IPS-NIHi7 (cell line): ENCODE measurements at regions not wholly inside any gene's neighbourhood (a gene's known extent, or its start where the extent isn't known, plus 50 kb on each side); places are given as distances from the start of the nearest gene placed in this dataset.
"Not testable (repeated sequence)": the region's sequence is repeated elsewhere in the genome, so short reads cannot be mapped to it uniquely, and the experiment has no call there.

Source experiments
- DNase-seq: peaks from one replicate; pipeline ENCODE4 v3.0.0; 2012; ENCODE audit warnings: mixed read lengths; ENCODE audit errors: extremely low spot score

DNA sequence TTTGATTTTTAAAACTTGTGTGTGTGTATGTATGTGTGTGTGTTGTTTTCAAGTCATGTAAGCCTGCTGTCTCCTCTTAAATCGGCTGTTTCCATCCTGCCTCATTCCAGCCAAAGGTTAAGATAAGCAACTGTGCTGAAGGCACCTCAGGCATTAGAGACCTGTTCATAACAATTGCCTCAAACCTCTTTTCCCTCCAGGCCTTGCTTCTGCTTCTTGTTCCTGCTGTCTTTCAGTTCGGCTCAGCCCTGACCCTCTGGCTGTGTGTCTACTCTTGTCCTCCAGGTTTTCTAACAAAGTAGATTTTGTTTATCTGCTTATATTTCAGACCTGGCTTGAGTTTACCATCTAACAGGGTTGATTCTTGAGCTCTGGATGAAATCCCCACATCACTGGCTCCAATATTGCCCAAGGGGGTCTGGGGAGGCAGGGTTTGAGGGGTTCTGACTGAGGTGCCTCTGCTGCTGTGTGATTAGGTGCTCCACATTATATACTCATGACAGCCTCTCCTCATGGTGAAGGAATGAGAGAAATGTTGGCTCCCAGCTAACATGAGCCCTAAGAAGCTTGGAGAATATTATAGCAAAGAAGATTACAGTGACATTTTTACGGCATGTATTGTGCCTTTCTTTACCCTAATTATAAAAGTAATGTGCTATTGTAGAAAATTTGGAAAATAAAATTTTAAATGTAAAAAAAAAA is 229.7 kb upstream of the PIK3R1 start:
- no peak for DNase-seq

GRCh38 chr5:67984546-67984945 is 231.0 kb upstream of the PIK3R1 start:
- DNase-seq = no peak

GRCh38 chr5:67983251-67984110 is 232.1 kb upstream of the PIK3R1 start:
- DNase-seq = no peak

DNA sequence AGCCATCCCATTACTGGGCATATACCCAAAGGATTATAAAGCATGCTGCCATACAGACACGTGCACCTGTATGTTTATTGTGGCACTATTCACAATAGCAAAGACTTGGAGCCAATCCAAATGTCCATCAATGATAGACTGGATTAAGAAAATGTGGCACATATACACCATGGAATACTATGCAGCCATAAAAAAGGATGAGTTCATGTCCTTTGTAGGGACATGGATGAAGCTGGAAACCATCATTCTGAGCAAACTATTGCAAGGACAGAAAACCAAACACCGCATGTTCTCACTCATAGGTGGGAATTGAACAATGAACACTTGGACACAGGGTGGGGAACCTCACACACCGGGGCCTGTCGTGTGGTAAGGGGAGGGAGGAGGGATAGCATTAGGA is 233.4 kb upstream of the PIK3R1 start:
- not testable (repeated sequence) for DNase-seq

GRCh38 chr5:67978171-67978570 is 237.4 kb upstream of the PIK3R1 start:
- DNase-seq = no peak

DNA sequence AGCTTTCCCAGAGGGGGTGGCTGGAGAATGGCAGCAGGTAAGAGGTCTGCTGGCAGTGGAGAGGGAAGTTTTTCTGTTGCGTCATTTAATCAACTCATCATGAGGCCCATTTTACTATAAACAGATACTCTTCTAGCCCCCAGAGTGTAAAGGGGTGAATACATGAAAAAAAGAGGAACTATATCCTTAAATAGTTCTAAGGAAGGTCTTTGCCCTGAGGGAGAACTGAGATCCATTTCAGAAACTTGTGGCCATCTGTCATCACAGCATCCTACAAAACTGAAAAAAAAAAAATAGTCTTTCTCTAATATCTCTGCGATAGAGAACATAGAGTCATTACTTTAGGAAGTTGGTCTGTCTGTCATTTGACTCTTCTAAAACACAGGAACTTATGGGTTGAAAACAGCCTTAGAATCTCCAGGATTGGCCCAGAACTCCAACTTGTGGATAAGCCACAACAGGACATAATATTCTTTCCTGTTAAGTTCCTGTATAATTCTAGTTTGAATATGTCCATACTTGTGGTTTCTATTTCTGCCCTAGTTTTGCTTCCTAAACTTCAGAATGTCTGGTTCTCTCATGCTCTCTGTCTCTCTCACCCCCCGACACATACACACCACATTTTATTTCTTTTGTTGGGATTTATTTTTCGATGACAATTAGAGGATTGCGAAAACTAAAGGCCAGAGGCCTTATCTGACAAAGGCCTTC is 238.5 kb upstream of the PIK3R1 start:
- DNase-seq = no peak

DNA sequence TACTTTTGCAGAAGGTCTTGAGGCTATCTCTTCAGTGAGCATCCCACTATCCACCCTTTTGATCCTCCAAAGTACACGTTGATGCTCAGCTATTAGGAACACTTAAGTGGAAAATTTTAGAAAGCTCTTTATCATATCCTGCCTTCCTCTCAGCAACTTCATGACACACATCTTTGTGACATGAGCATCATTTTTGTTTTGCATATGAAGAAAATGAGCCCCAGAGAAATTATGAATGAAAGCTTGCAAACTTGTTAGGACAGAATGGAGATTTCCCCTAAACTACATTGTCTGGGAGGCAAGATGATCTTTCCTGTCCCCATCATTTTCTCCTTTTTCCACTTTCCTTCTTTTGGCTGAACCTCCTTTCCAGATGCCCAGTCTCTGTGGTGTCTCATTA is 239.4 kb upstream of the PIK3R1 start:
- DNase-seq = no peak

- DNase-seq = no peak
Measured at GRCh38 chr5:67974471-67974870, 241.1 kb upstream of the PIK3R1 start.

DNA sequence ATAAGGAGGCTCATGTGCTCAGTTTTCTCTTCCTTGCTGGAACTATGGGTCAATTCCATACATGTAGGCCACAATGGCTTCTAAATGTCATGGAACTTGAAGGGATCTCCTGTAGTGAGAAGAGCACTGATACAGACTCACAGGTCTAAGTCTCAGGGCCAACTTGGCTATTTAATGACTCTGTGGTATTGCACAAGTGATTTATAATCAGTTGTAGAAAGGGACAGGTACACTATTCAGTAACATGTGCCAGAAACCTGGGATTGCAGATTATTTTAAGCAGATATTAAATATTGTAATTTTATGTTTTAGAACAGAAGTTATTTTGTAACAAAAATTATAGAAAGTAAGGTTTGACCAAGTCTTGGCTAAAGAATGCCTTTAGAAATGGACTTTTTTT is 241.5 kb upstream of the PIK3R1 start:
- DNase-seq = no peak

GRCh38 chr5:67971971-67972821 is 243.4 kb upstream of the PIK3R1 start:
- DNase-seq = no peak

- DNase-seq = no peak
Measured at GRCh38 chr5:67971223-67971830, 244.2 kb upstream of the PIK3R1 start.

- no peak for DNase-seq
Measured at GRCh38 chr5:67969631-67970030, 245.9 kb upstream of the PIK3R1 start.

- no peak for DNase-seq
Measured at GRCh38 chr5:67969176-67969575, 246.4 kb upstream of the PIK3R1 start.

DNA sequence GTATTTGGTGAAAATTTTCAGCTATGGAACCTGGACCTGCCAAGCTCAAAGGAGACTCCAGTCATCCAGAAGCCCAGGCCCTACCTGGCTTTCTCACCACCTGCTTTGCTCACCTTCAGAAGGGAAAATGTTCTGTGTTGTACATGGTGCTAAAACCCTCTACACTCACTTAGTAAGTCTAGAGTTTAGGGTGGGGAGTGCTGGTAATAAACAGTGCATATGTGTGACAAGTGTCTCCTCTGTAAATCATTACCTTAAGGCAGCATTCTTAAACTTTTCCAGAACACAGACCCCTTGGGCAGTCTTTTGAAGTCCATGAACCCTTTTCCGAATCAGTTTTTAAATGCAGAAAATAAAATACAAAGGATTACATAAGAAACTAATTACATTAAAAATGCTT is 248.8 kb upstream of the PIK3R1 start:
- DNase-seq = no peak

- no peak for DNase-seq
Measured at GRCh38 chr5:67964619-67965018, 250.9 kb upstream of the PIK3R1 start.

- DNase-seq = no peak
Measured at GRCh38 chr5:67963789-67964519, 251.6 kb upstream of the PIK3R1 start.

GRCh38 chr5:67960939-67961338 is 254.6 kb upstream of the PIK3R1 start:
- DNase-seq = no peak

GRCh38 chr5:67957374-67957773 is 258.2 kb upstream of the PIK3R1 start:
- DNase-seq = peak; percentile 45

- DNase-seq = no peak
Measured at GRCh38 chr5:67954351-67954750, 261.2 kb upstream of the PIK3R1 start.

GRCh38 chr5:67942421-67942820 is 273.1 kb upstream of the PIK3R1 start:
- no peak for DNase-seq
